H1 (cell line): ENCODE measurements at regions not wholly inside any gene's neighbourhood (a gene's known extent, or its start where the extent isn't known, plus 50 kb on each side); places are given as distances from the start of the nearest gene placed in this dataset.

ENCODE experiments used
- CTCF ChIA-PET: fragments of 300-600 bp; sonication (Branson Sonifier 250); formaldehyde crosslinking; loops from one replicate; lab custom pipeline; 2021; ENCODE audit not compliant: partially characterized antibody; lab: Charles Lee
- POLR2A ChIA-PET: fragments of 300-600 bp; sonication (Branson Sonifier 250); formaldehyde crosslinking; loops from one replicate; lab custom pipeline; 2021; ENCODE audit warnings: inconsistent platforms; ENCODE audit not compliant: partially characterized antibody; lab: Charles Lee
- DNase-seq, 2 experiments: peaks; one replicate each; pipeline versions ENCODE4 v3.0.0 to v3.0.0-alpha.2; 2010 to 2022; ENCODE audit warnings: low spot score in 2 of 2, low read depth in 1 of 2, mixed read lengths in 1 of 2
- FAIRE-seq: peaks from 2 replicates; lab custom pipeline; 2011; peaks lifted over from hg19 to GRCh38; lab: Jason Lieb, UNC
- H2AFZ ChIP-seq: 2 replicates; pipeline ENCODE4 v1.8.1; 2012; ENCODE audit warnings: low read length, inconsistent platforms
- H2AK5ac ChIP-seq: 2 replicates; pipeline ENCODE4 v1.6.1; 2013; ENCODE audit warnings: low read depth, low read length
- H2BK120ac ChIP-seq: replicated peaks from 2 replicates; pipeline ENCODE3; 2013; ENCODE audit warnings: low read depth, low read length, inconsistent platforms
- H2BK12ac ChIP-seq: 2 replicates; pipeline ENCODE4 v1.6.1; 2013; ENCODE audit warnings: low read depth, low read length
- H2BK15ac ChIP-seq: 2 replicates; pipeline ENCODE4 v1.6.1; 2013; ENCODE audit warnings: low read length
- H2BK20ac ChIP-seq: 2 replicates; pipeline ENCODE4 v1.6.1; 2013; ENCODE audit warnings: low read length
- H2BK5ac ChIP-seq: 2 replicates; pipeline ENCODE4 v1.6.1; 2013; ENCODE audit warnings: low read depth, low read length
- H3K14ac ChIP-seq: 2 replicates; pipeline ENCODE4 v1.6.1; 2013; ENCODE audit warnings: inconsistent platforms; ENCODE audit not compliant: insufficient read length
- H3K18ac ChIP-seq: 2 replicates; pipeline ENCODE4 v1.6.1; 2013; ENCODE audit warnings: low read length; ENCODE audit errors: extremely low read depth
- H3K23ac ChIP-seq: 2 replicates; pipeline ENCODE4 v1.6.1; 2013; ENCODE audit warnings: inconsistent platforms; ENCODE audit not compliant: insufficient read length
- H3K23me2 ChIP-seq: 2 replicates; pipeline ENCODE4 v1.6.1; 2013; ENCODE audit warnings: low read depth, low read length
- H3K27ac ChIP-seq: 2 replicates; pipeline ENCODE4 v1.6.1; 2011; ENCODE audit warnings: low read depth, low read length, inconsistent platforms
- H3K27me3 ChIP-seq, 4 experiments: replicated peaks in 1 of 4; 1 replicate in 1 of 4; 2 replicates in 3 of 4; pipeline versions ENCODE4 v1.6.1 to v1.8.1; 2011 to 2013; ENCODE audit warnings: low read length in 3 of 4, mild to moderate bottlenecking in 3 of 4, inconsistent platforms in 2 of 4, mixed read lengths in 2 of 4, moderate library complexity in 1 of 4; ENCODE audit not compliant: control insufficient read depth in 3 of 4, insufficient read depth in 3 of 4; ENCODE audit errors: extremely low read depth in 1 of 4
- H3K36me3 ChIP-seq, 4 experiments: 2 replicates each; pipeline versions ENCODE4 v1.6.1 to v1.8.1; 2011 to 2013; ENCODE audit warnings: mild to moderate bottlenecking in 4 of 4, low read length in 3 of 4, moderate library complexity in 2 of 4, control low read depth in 1 of 4, inconsistent platforms in 1 of 4; ENCODE audit not compliant: insufficient read depth in 4 of 4, control insufficient read depth in 2 of 4
- H3K4ac ChIP-seq: replicated peaks from 2 replicates; pipeline ENCODE3; 2013; ENCODE audit warnings: low read length, low read depth, mixed read lengths, inconsistent platforms; ENCODE audit not compliant: insufficient read length
- H3K4me1 ChIP-seq, 4 experiments: replicated peaks in 1 of 4; 1 replicate in 1 of 4; 2 replicates in 3 of 4; pipeline versions ENCODE4 v1.6.1 to v1.8.1; 2011 to 2013; ENCODE audit warnings: low read length in 3 of 4, inconsistent platforms in 2 of 4, mixed read lengths in 1 of 4; ENCODE audit not compliant: insufficient read depth in 4 of 4, control insufficient read depth in 3 of 4
- H3K4me2 ChIP-seq, 2 experiments: 2 replicates each; pipeline versions ENCODE4 v1.6.1 to v1.8.1; 2011 to 2013; ENCODE audit warnings: low read depth in 2 of 2, low read length in 2 of 2, control low read depth in 1 of 2, inconsistent platforms in 1 of 2, mild to moderate bottlenecking in 1 of 2; ENCODE audit not compliant: insufficient read depth in 1 of 2
- H3K4me3 ChIP-seq, 4 experiments: fragments of 200-600, 300-600 bp in 1 of 4; sonication (generic), shearing (Covaris generic), sonication (Bioruptor Twin) in 1 of 4; 2 replicates each; pipeline versions ENCODE4 v1.5.1 to v1.8.1; 2011 to 2016; ENCODE audit warnings: low read length in 4 of 4, low read depth in 3 of 4, control low read depth in 2 of 4, inconsistent platforms in 2 of 4, mild to moderate bottlenecking in 2 of 4, mixed read lengths in 1 of 4, moderate library complexity in 1 of 4; ENCODE audit not compliant: insufficient read depth in 2 of 4; ENCODE audit errors: extremely low read depth in 1 of 4
- H3K56ac ChIP-seq: replicated peaks from 2 replicates; pipeline ENCODE3; 2013; ENCODE audit warnings: low read depth, mild to moderate bottlenecking, mixed read lengths, low read length, inconsistent platforms; ENCODE audit not compliant: insufficient read length
- H3K79me1 ChIP-seq: 2 replicates; pipeline ENCODE4 v1.6.1; 2013; ENCODE audit warnings: low read depth, low read length, control low read depth
- H3K79me2 ChIP-seq, 2 experiments: 2 replicates each; pipeline versions ENCODE4 v1.6.1 to v1.8.1; 2012 to 2013; ENCODE audit warnings: low read length in 2 of 2, mild to moderate bottlenecking in 2 of 2, inconsistent platforms in 1 of 2; ENCODE audit not compliant: insufficient read depth in 2 of 2, control insufficient read depth in 1 of 2
- H3K9ac ChIP-seq, 4 experiments: replicated peaks in 1 of 4; 1 replicate in 1 of 4; 2 replicates in 3 of 4; pipeline versions ENCODE4 v1.6.1 to v1.8.1; 2011 to 2013; ENCODE audit warnings: low read depth in 3 of 4, low read length in 3 of 4, control low read depth in 2 of 4, mild to moderate bottlenecking in 2 of 4, moderate library complexity in 2 of 4, inconsistent platforms in 1 of 4; ENCODE audit errors: extremely low read depth in 1 of 4
- H3K9me3 ChIP-seq, 2 experiments: 2 replicates each; pipeline versions ENCODE4 v1.6.1 to v1.8.1; 2012 to 2013; ENCODE audit warnings: mild to moderate bottlenecking in 2 of 2, moderate library complexity in 2 of 2, control low read depth in 1 of 2, inconsistent platforms in 1 of 2, low read depth in 1 of 2, low read length in 1 of 2, mixed read lengths in 1 of 2; ENCODE audit not compliant: insufficient read depth in 2 of 2
- H4K20me1 ChIP-seq, 2 experiments: replicated peaks in 1 of 2; 2 replicates each; pipeline versions ENCODE3 to v1.8.1; 2011 to 2013; ENCODE audit warnings: inconsistent platforms in 2 of 2, low read length in 2 of 2, mild to moderate bottlenecking in 1 of 2; ENCODE audit not compliant: insufficient read depth in 2 of 2, control insufficient read depth in 1 of 2
- H4K5ac ChIP-seq: 2 replicates; pipeline ENCODE4 v1.6.1; 2013; ENCODE audit warnings: low read length, low read depth, mixed read lengths, inconsistent platforms; ENCODE audit not compliant: insufficient read length
- H4K8ac ChIP-seq: 2 replicates; pipeline ENCODE4 v1.8.0; 2013; ENCODE audit warnings: mild to moderate bottlenecking, moderate library complexity, low read length, inconsistent platforms; ENCODE audit not compliant: insufficient read depth; ENCODE audit errors: extremely low read depth
- H4K91ac ChIP-seq: replicated peaks from 2 replicates; pipeline ENCODE3; 2013; ENCODE audit warnings: low read length, mixed read lengths, inconsistent platforms; ENCODE audit not compliant: insufficient read length
- CHD2 ChIP-seq: IDR thresholded peaks from 2 replicates; pipeline ENCODE4 v1.6.1; 2012; ENCODE audit warnings: low read length, improper control_type of control experiment
- CREB1 ChIP-seq: IDR thresholded peaks from 2 replicates; pipeline ENCODE4 v1.6.1; 2012; ENCODE audit warnings: inconsistent platforms
- KDM5A ChIP-seq: fragments of 200-600 bp; IDR thresholded peaks from 2 replicates; pipeline ENCODE4 v1.7.1; 2012; ENCODE audit warnings: mild to moderate bottlenecking, low read length, inconsistent platforms, mixed read lengths
- PHF8 ChIP-seq: fragments of 200-600 bp; sonication (generic); conservative IDR thresholded peaks from 2 replicates; pipeline ENCODE4 v1.7.1; 2012; ENCODE audit warnings: low read depth, mild to moderate bottlenecking, inconsistent platforms, low read length, moderate library complexity

DNA sequence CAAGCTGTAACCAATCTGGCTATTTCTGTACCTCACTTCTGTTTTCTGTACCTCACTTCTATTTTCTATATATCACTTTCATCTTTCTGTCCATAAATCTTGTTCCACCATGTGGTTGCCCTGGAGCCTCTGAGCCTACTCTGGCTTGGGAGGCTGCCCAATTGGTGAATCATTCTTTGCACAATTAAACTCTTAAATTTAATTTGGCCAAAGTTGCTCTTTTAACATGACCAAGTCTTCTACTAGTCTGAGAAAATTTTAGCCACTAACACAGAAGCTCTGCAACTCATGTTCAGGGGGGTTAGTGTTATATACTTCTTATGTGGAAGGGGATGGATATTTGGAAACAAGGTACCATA lies 503.5 kb downstream of the KIF20B start:
- Histone ChIP-seq H3K56ac (no peak overlapping the region), H2AK5ac (no peak overlapping the region), H3K9me3 (no peaks in the 10 kb centered on the region), H2BK5ac (no peak overlapping the region), H4K8ac (no peak overlapping the region), H3K23me2 (no peaks in the 10 kb centered on the region), H3K23ac (no peak overlapping the region), H3K14ac (no peak overlapping the region), H3K4me1 (no peaks in the 10 kb centered on the region), H2BK120ac (no peak overlapping the region), H2BK12ac (no peak overlapping the region), H2BK20ac (no peak overlapping the region), H2AFZ (no peak overlapping the region), H4K20me1 (no peaks in the 10 kb centered on the region), H3K18ac (no peak overlapping the region), H3K27me3 (no peaks in the 10 kb centered on the region), H3K27ac (no peak overlapping the region), H3K4me2 (no peak overlapping the region), H3K79me2 (no peaks in the 10 kb centered on the region), H3K79me1 (no peaks in the 10 kb centered on the region), H3K9ac (no peak overlapping the region), H2BK15ac (no peak overlapping the region), H4K5ac (no peak overlapping the region), H3K36me3 (no peaks in the 10 kb centered on the region), H3K4me3 (no peak overlapping the region), H3K4ac (no peak overlapping the region), H4K91ac (no peak overlapping the region)
- POLR2A ChIA-PET, result interaction anchor here (1.0 kb wide), 1 partner anchor 10 kb away, joined by 3 read pairs; no protein-coding TSS in a partner anchor
- DNase-seq (no peak), FAIRE-seq (no peak)
- TF ChIP-seq CREB1 (no peak), CHD2 (no peak), PHF8 (no peak), KDM5A (no peak)
- CTCF ChIA-PET, result no interaction called here
